MM.1S (cell line): ENCODE measurements at regions not wholly inside any gene's neighbourhood (a gene's known extent, or its start where the extent isn't known, plus 50 kb on each side); places are given as distances from the start of the nearest gene placed in this dataset.

Source experiments
- DNase-seq: peaks from one replicate; pipeline ENCODE4 v3.0.0-alpha.2; 2015
- H2AFZ ChIP-seq: fragments of 300-600 bp; sonication (generic); 2 replicates; pipeline ENCODE4 v1.6.0; 2016; ENCODE audit warnings: antibody characterized with exemption, low read length
- H3F3A ChIP-seq: fragments of 300-600 bp; sonication (generic); 2 replicates; pipeline ENCODE4 v1.6.1; 2016; ENCODE audit warnings: mild to moderate bottlenecking, antibody characterized with exemption, low read length, moderate library complexity, mixed read lengths; ENCODE audit not compliant: insufficient read depth
- H3K27ac ChIP-seq: fragments of 300-600 bp; sonication (generic); 2 replicates; pipeline ENCODE4 v1.5.1; 2016; ENCODE audit warnings: mild to moderate bottlenecking, low read length
- H3K27me3 ChIP-seq: fragments of 300-600 bp; sonication (generic); replicated peaks from 2 replicates; pipeline ENCODE4 v1.6.0; 2016; ENCODE audit warnings: low read length; ENCODE audit not compliant: insufficient read depth
- H3K36me3 ChIP-seq: fragments of 300-600 bp; sonication (generic); replicated peaks from 2 replicates; pipeline ENCODE4 v1.6.1; 2016; ENCODE audit warnings: mild to moderate bottlenecking, low read length, mixed read lengths; ENCODE audit not compliant: insufficient read depth
- H3K4me1 ChIP-seq: fragments of 300-600 bp; sonication (generic); 2 replicates; pipeline ENCODE4 v1.6.1; 2016; ENCODE audit warnings: low read length, mixed read lengths
- H3K4me2 ChIP-seq: fragments of 300-600 bp; sonication (generic); 2 replicates; pipeline ENCODE4 v1.6.0; 2016; ENCODE audit warnings: low read depth, low read length
- H3K4me3 ChIP-seq: fragments of 300-600 bp; sonication (generic); 2 replicates; pipeline ENCODE4 v1.5.1; 2016; ENCODE audit warnings: low read length, mixed read lengths
- H3K79me2 ChIP-seq: fragments of 300-600 bp; sonication (generic); 2 replicates; pipeline ENCODE4 v1.6.1; 2016; ENCODE audit warnings: mixed run types, low read length, mixed read lengths
- H3K9ac ChIP-seq: fragments of 300-600 bp; sonication (generic); 2 replicates; pipeline ENCODE4 v1.6.1; 2016; ENCODE audit warnings: low read length, mixed read lengths
- H3K9me2 ChIP-seq: fragments of 300-600 bp; sonication (generic); replicated peaks from 2 replicates; pipeline ENCODE4 v1.6.1; 2016; ENCODE audit warnings: mild to moderate bottlenecking, low read length, mixed read lengths; ENCODE audit not compliant: insufficient read depth
- H3K9me3 ChIP-seq: fragments of 300-600 bp; sonication (generic); replicated peaks from 2 replicates; pipeline ENCODE4 v1.6.1; 2016; ENCODE audit warnings: mild to moderate bottlenecking, low read length, mixed read lengths; ENCODE audit not compliant: insufficient read depth
- H4K20me1 ChIP-seq: fragments of 300-600 bp; sonication (generic); 2 replicates; pipeline ENCODE4 v1.6.1; 2016; ENCODE audit warnings: mild to moderate bottlenecking, low read length, moderate library complexity, mixed read lengths; ENCODE audit not compliant: insufficient read depth
- CTCF ChIP-seq: fragments of 300-600 bp; sonication (generic); IDR thresholded peaks from 2 replicates; pipeline ENCODE4 v1.5.1; 2016; ENCODE audit warnings: antibody characterized with exemption, low read length, mixed read lengths
- EZH2 ChIP-seq: fragments of 300-600 bp; sonication (generic); optimal IDR thresholded peaks from 2 replicates; pipeline ENCODE3; 2017; ENCODE audit warnings: low read depth, mild to moderate bottlenecking, antibody characterized with exemption, low read length, mixed read lengths
- EZH2phosphoT487 ChIP-seq: fragments of 300-600 bp; sonication (generic); IDR thresholded peaks from 2 replicates; pipeline ENCODE4 v1.6.1; 2018; ENCODE audit warnings: antibody characterized with exemption, low read length

GRCh38 chr10:42983591-42983990 lies 93.3 kb upstream of the RET start:
- Histone ChIP-seq H3K27me3 (no peaks in the 10 kb centered on the region), H4K20me1 (no peaks in the 10 kb centered on the region), H3K9me2 (no peaks in the 10 kb centered on the region), H3K4me1 (no peaks in the 10 kb centered on the region), H3F3A (no peaks in the 10 kb centered on the region), H3K4me3 (no peak overlapping the region), H3K27ac (no peak overlapping the region), H2AFZ (no peak overlapping the region), H3K9me3 (no peaks in the 10 kb centered on the region), H3K36me3 (no peaks in the 10 kb centered on the region), H3K79me2 (no peaks in the 10 kb centered on the region), H3K4me2 (no peak overlapping the region), H3K9ac (no peak overlapping the region)
- DNase-seq: no peak
- TF ChIP-seq EZH2phosphoT487 (no peak), CTCF (no peak), EZH2 (no peak)

GRCh38 chr10:42984035-42984610 lies 92.7 kb upstream of the RET start:
- no peak overlapping the region for H3K4me2 ChIP-seq
- H3K4me3 ChIP-seq: no peak overlapping the region
- H4K20me1 ChIP-seq: no peaks in the 10 kb centered on the region

GRCh38 chr10:42984761-42985325 lies 92.0 kb upstream of the RET start:
- TF ChIP-seq CTCF (no peak), EZH2phosphoT487 (no peak), EZH2 (no peak)
- no peak overlapping the region for H3K4me2 ChIP-seq
- H3K27ac ChIP-seq: no peak overlapping the region
- no peaks in the 10 kb centered on the region for H3F3A ChIP-seq
- no peaks in the 10 kb centered on the region for H3K36me3 ChIP-seq
- no peaks in the 10 kb centered on the region for H3K79me2 ChIP-seq
- no peak overlapping the region for H3K9ac ChIP-seq
- H3K4me1 ChIP-seq: no peaks in the 10 kb centered on the region
- DNase-seq: no peak
- no peak overlapping the region for H3K4me3 ChIP-seq
- H3K9me2 ChIP-seq: no peaks in the 10 kb centered on the region
- H4K20me1 ChIP-seq: no peaks in the 10 kb centered on the region
- no peaks in the 10 kb centered on the region for H3K27me3 ChIP-seq
- no peaks in the 10 kb centered on the region for H3K9me3 ChIP-seq
- no peak overlapping the region for H2AFZ ChIP-seq

More at GRCh38 chr10:42984035-42984610, 92.7 kb upstream of the RET start:
- Histone ChIP-seq H2AFZ (no peak overlapping the region), H3K9me3 (no peaks in the 10 kb centered on the region), H3K27ac (no peak overlapping the region), H3K9me2 (no peaks in the 10 kb centered on the region), H3K4me1 (no peaks in the 10 kb centered on the region), H3K79me2 (no peaks in the 10 kb centered on the region), H3K27me3 (no peaks in the 10 kb centered on the region), H3K36me3 (no peaks in the 10 kb centered on the region), H3K9ac (no peak overlapping the region), H3F3A (no peaks in the 10 kb centered on the region)
- TF ChIP-seq EZH2phosphoT487 (no peak), EZH2 (no peak), CTCF (no peak)
- no peak for DNase-seq
